H1 (cell line): ENCODE measurements at regions not wholly inside any gene's neighbourhood (a gene's known extent, or its start where the extent isn't known, plus 50 kb on each side); places are given as distances from the start of the nearest gene placed in this dataset.

ENCODE experiments used
- BCL11A ChIP-seq, 2 experiments: IDR thresholded peaks; one replicate each; pipeline ENCODE4 v1.6.1; 2011; ENCODE audit warnings: low read depth in 2 of 2, low read length in 2 of 2, mild to moderate bottlenecking in 2 of 2
- CEBPB ChIP-seq: IDR thresholded peaks from 2 replicates; pipeline ENCODE4 v1.6.1; 2012; ENCODE audit warnings: low read depth, low read length
- CHD2 ChIP-seq: IDR thresholded peaks from 2 replicates; pipeline ENCODE4 v1.6.1; 2012; ENCODE audit warnings: low read length, improper control_type of control experiment
- EP300 ChIP-seq, 2 experiments: IDR thresholded peaks; 1 replicate in 1 of 2; 2 replicates in 1 of 2; pipeline ENCODE4 v1.6.1; 2011 to 2012; ENCODE audit warnings: low read depth in 2 of 2, low read length in 2 of 2, mild to moderate bottlenecking in 2 of 2, borderline replicate concordance in 1 of 2, inconsistent platforms in 1 of 2, moderate library complexity in 1 of 2
- EZH2 ChIP-seq: fragments of 200-600 bp; sonication (generic); IDR thresholded peaks from 2 replicates; pipeline ENCODE4 v1.7.1; 2012; ENCODE audit warnings: low read depth, mild to moderate bottlenecking, moderate library complexity, low read length, inconsistent platforms; ENCODE audit not compliant: severe bottlenecking
- POLR2A ChIP-seq, 2 experiments: IDR thresholded peaks; 1 replicate in 1 of 2; 2 replicates in 1 of 2; pipeline ENCODE4 v1.6.1; 2011; ENCODE audit warnings: low read depth in 2 of 2, low read length in 2 of 2, mild to moderate bottlenecking in 2 of 2; ENCODE audit errors: control extremely low read depth in 1 of 2
- POLR2AphosphoS5 ChIP-seq: IDR thresholded peaks from 2 replicates; pipeline ENCODE4 v1.6.1; 2011; ENCODE audit warnings: low read depth, low read length
- SP4 ChIP-seq: IDR thresholded peaks from 2 replicates; pipeline ENCODE4 v1.6.1; 2012; ENCODE audit warnings: low read length, inconsistent platforms
- TF ChIP-seq, protein P1 (sequence below), 3 experiments: IDR thresholded peaks; 1 replicate in 2 of 3; 2 replicates in 1 of 3; pipeline versions ENCODE4 v1.5.1 to v1.6.1; 2011; ENCODE audit warnings: low read length in 3 of 3, mild to moderate bottlenecking in 3 of 3, inconsistent platforms in 2 of 3, low read depth in 1 of 3, moderate library complexity in 1 of 3; ENCODE audit not compliant: insufficient read depth in 1 of 3; ENCODE audit errors: control extremely low read depth in 1 of 3
- TF ChIP-seq, protein P2 (sequence below): IDR thresholded peaks from 2 replicates; pipeline ENCODE4 v1.6.1; 2012; ENCODE audit warnings: inconsistent platforms

DNA sequence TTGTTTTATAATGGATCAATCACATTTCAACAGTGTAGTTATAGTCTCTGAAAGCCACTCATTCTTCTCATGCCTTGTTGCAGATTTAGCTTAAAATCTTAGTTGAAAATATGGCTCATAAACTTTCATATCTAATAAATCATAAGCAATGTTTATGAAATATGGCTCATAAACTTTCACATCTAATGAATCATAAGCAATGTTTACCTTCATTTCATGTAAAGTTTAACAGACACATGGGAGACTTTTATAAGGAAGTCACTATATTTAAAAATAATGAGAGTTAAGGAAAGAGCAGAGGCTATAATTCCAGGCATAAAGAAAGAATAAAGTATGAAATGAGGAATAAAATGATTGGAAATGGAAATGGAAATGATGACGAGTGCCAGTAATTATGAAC, 1042.1 kb downstream of the FSCB start:
- TF ChIP-seq POLR2A (IDR thresholded peaks at IDR 0.05; ENCODE audit: control extremely low read depth in 1 of 2, low read depth in 2 of 2, low read length in 2 of 2), result no peak
- TF ChIP-seq, protein P1, sequence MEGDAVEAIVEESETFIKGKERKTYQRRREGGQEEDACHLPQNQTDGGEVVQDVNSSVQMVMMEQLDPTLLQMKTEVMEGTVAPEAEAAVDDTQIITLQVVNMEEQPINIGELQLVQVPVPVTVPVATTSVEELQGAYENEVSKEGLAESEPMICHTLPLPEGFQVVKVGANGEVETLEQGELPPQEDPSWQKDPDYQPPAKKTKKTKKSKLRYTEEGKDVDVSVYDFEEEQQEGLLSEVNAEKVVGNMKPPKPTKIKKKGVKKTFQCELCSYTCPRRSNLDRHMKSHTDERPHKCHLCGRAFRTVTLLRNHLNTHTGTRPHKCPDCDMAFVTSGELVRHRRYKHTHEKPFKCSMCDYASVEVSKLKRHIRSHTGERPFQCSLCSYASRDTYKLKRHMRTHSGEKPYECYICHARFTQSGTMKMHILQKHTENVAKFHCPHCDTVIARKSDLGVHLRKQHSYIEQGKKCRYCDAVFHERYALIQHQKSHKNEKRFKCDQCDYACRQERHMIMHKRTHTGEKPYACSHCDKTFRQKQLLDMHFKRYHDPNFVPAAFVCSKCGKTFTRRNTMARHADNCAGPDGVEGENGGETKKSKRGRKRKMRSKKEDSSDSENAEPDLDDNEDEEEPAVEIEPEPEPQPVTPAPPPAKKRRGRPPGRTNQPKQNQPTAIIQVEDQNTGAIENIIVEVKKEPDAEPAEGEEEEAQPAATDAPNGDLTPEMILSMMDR (IDR thresholded peaks at IDR 0.05; ENCODE audit: control extremely low read depth in 1 of 3, insufficient read depth in 1 of 3, low read depth in 1 of 3, low read length in 3 of 3), result no peak
- TF ChIP-seq, protein P2, sequence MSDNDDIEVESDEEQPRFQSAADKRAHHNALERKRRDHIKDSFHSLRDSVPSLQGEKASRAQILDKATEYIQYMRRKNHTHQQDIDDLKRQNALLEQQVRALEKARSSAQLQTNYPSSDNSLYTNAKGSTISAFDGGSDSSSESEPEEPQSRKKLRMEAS, result no peak
- no peak for TF ChIP-seq CEBPB
- TF ChIP-seq SP4, result no peak
- TF ChIP-seq EP300 (IDR thresholded peaks at IDR 0.05; ENCODE audit: borderline replicate concordance in 1 of 2, low read depth in 2 of 2, low read length in 2 of 2), result no peak
- no peak for TF ChIP-seq POLR2AphosphoS5
- TF ChIP-seq BCL11A (IDR thresholded peaks at IDR 0.05; ENCODE audit: low read depth in 2 of 2, low read length in 2 of 2), result no peak
- no peak for TF ChIP-seq EZH2
- no peak for TF ChIP-seq CHD2
